GM18870 (cell line): ENCODE measurements at regions not wholly inside any gene's neighbourhood (a gene's known extent, or its start where the extent isn't known, plus 50 kb on each side); places are given as distances from the start of the nearest gene placed in this dataset.

Experiments used
- ATAC-seq: cut with Tn5 transposase; IDR thresholded peaks from one replicate; pipeline ENCODE4 v1.9.1; 2021; ENCODE audit warnings: moderate library complexity; ENCODE audit not compliant: unreplicated experiment

GRCh38 chr18:24726727-24727492 is 266.5 kb downstream of the HRH4 start:
- no peak for ATAC-seq

GRCh38 chr18:24727685-24728084 is 267.2 kb downstream of the HRH4 start:
- ATAC-seq, result no peak

- ATAC-seq, result no peak
Measured at GRCh38 chr18:24731158-24731557, 270.7 kb downstream of the HRH4 start.

- no peak for ATAC-seq
Measured at GRCh38 chr18:24731981-24732380, 271.5 kb downstream of the HRH4 start.

GRCh38 chr18:24734058-24734457 is 273.6 kb downstream of the HRH4 start:
- no peak for ATAC-seq

- ATAC-seq, result no peak
Measured at GRCh38 chr18:24735624-24736231, 275.3 kb downstream of the HRH4 start.

GRCh38 chr18:24736662-24737330 is 276.4 kb downstream of the HRH4 start:
- ATAC-seq, result no peak

GRCh38 chr18:24740829-24741228 is 280.4 kb downstream of the HRH4 start:
- ATAC-seq, result no peak

GRCh38 chr18:24741321-24741720 is 280.9 kb downstream of the HRH4 start:
- ATAC-seq, result no peak

- no peak for ATAC-seq
Measured at GRCh38 chr18:24741965-24742724, 281.7 kb downstream of the HRH4 start.

GRCh38 chr18:24754583-24755253 is 294.3 kb downstream of the HRH4 start:
- ATAC-seq, result no peak

- ATAC-seq, result no peak
Measured at GRCh38 chr18:24756385-24756784, 295.9 kb downstream of the HRH4 start.

- ATAC-seq, result no peak
Measured at GRCh38 chr18:24757134-24757533, 296.7 kb downstream of the HRH4 start.

- ATAC-seq, result no peak
Measured at GRCh38 chr18:24761765-24762164, 301.3 kb downstream of the HRH4 start.

GRCh38 chr18:24762511-24762910 is 302.1 kb downstream of the HRH4 start:
- ATAC-seq, result no peak

- no peak for ATAC-seq
Measured at GRCh38 chr18:24763765-24764513, 303.5 kb downstream of the HRH4 start.

- ATAC-seq, result no peak
Measured at GRCh38 chr18:24764766-24765165, 304.3 kb downstream of the HRH4 start.

GRCh38 chr18:24766376-24766775 is 305.9 kb downstream of the HRH4 start:
- no peak for ATAC-seq

GRCh38 chr18:24770311-24771024 is 310.0 kb downstream of the HRH4 start:
- no peak for ATAC-seq
